Neural progenitor cell (in vitro differentiated cells): ENCODE measurements at regions not wholly inside any gene's neighbourhood (a gene's known extent, or its start where the extent isn't known, plus 50 kb on each side); places are given as distances from the start of the nearest gene placed in this dataset.

Experiments
- DNase-seq: peaks from one replicate; pipeline ENCODE4 v3.0.0-alpha.2; 2016; ENCODE audit warnings: low spot score
- H2AFZ ChIP-seq: fragments of 200-600 bp; sonication (generic); replicated peaks from 2 replicates; pipeline ENCODE4 v1.6.1; 2016; ENCODE audit warnings: antibody characterized with exemption
- H3F3A ChIP-seq: fragments of 200-600 bp; sonication (generic); 2 replicates; pipeline ENCODE4 v1.6.1; 2016; ENCODE audit warnings: antibody characterized with exemption, low read depth
- H3K27ac ChIP-seq: fragments of 200-600 bp; sonication (generic); 2 replicates; pipeline ENCODE4 v1.5.1; 2016; ENCODE audit warnings: mild to moderate bottlenecking
- H3K27me3 ChIP-seq: fragments of 200-600 bp; sonication (generic); 2 replicates; pipeline ENCODE4 v1.6.1; 2016; ENCODE audit warnings: mild to moderate bottlenecking, moderate library complexity
- H3K36me3 ChIP-seq: fragments of 200-600 bp; sonication (generic); 2 replicates; pipeline ENCODE4 v1.5.1; 2016
- H3K4me1 ChIP-seq: fragments of 200-600 bp; sonication (generic); 2 replicates; pipeline ENCODE4 v1.6.1; 2016; ENCODE audit warnings: mixed run types
- H3K4me2 ChIP-seq: fragments of 200-600 bp; sonication (generic); 2 replicates; pipeline ENCODE4 v1.6.1; 2016
- H3K4me3 ChIP-seq: fragments of 200-600 bp; sonication (generic); 2 replicates; pipeline ENCODE4 v1.5.1; 2016
- H3K79me2 ChIP-seq: fragments of 200-600 bp; sonication (generic); 2 replicates; pipeline ENCODE4 v1.6.1; 2016; ENCODE audit warnings: low read depth
- H3K9ac ChIP-seq: fragments of 200-600 bp; sonication (generic); 2 replicates; pipeline ENCODE4 v1.6.1; 2016
- H3K9me3 ChIP-seq: fragments of 200-600 bp; sonication (generic); 2 replicates; pipeline ENCODE4 v1.5.1; 2016; ENCODE audit warnings: low read depth
- H4K20me1 ChIP-seq: fragments of 200-600 bp; sonication (generic); 2 replicates; pipeline ENCODE4 v1.6.1; 2016; ENCODE audit warnings: low read depth
- H3K27ac Mint-ChIP-seq: 3 replicates; pipeline ENCODE4 v1.8.0; 2021; ENCODE audit warnings: mixed read lengths
- H3K27me3 Mint-ChIP-seq: 2 replicates; pipeline ENCODE4 v1.8.0; 2022; ENCODE audit warnings: low read depth, mild to moderate bottlenecking, inconsistent platforms, moderate library complexity, mixed read lengths; ENCODE audit not compliant: insufficient read depth
- H3K36me3 Mint-ChIP-seq: 3 replicates; pipeline ENCODE4 v1.8.0; 2021; ENCODE audit warnings: mixed read lengths
- H3K4me1 Mint-ChIP-seq: 3 replicates; pipeline ENCODE4 v1.8.0; 2021; ENCODE audit warnings: mixed read lengths
- H3K4me3 Mint-ChIP-seq: 3 replicates; pipeline ENCODE4 v1.8.0; 2021; ENCODE audit warnings: mild to moderate bottlenecking, moderate library complexity, mixed read lengths
- H3K9me3 Mint-ChIP-seq: 3 replicates; pipeline ENCODE4 v1.8.0; 2020; ENCODE audit warnings: mixed read lengths
- EZH2 ChIP-seq: fragments of 200-600 bp; sonication (generic); IDR thresholded peaks from 2 replicates; pipeline ENCODE4 v1.6.1; 2017; ENCODE audit warnings: antibody characterized with exemption, mild to moderate bottlenecking, moderate library complexity
- EZH2phosphoT487 ChIP-seq: fragments of 200-600 bp; sonication (generic); IDR thresholded peaks from 2 replicates; pipeline ENCODE4 v1.6.1; 2017; ENCODE audit warnings: antibody characterized with exemption
- TF ChIP-seq, protein P1 (sequence below): fragments of 200-600 bp; sonication (generic); IDR thresholded peaks from 2 replicates; pipeline ENCODE4 v1.5.1; 2017; ENCODE audit warnings: antibody characterized with exemption, mild to moderate bottlenecking

DNA sequence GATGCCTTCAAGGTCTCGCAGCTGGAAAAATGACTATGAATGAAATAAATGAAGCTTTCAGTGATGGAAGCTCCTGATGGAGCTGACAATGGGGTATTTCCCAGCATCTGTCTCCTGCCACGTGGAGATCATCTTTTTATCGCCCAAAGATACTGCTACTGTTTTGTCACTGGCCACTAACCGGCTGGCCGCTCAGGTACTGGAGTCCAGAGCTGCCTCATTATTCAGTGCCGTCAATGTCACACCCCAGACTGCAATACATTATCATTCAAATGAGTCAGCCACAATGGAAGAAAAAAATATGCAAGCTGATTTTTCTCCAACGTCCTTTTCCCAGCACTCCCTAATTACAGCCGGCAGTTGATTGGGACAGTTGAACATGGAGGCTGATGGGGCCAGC, 280.4 kb downstream of the ZSWIM6 start:
- no peaks in the 10 kb centered on the region for H3K36me3 ChIP-seq
- no peak overlapping the region for H3K27ac ChIP-seq
- no peaks in the 10 kb centered on the region for H3F3A ChIP-seq
- H3K36me3 Mint-ChIP-seq = no peaks in the 10 kb centered on the region
- no peaks in the 10 kb centered on the region for H3K79me2 ChIP-seq
- H3K4me3 ChIP-seq = no peak overlapping the region
- no peak overlapping the region for H3K27ac Mint-ChIP-seq
- peaks cover 6% of the 10 kb centered on the region for H3K4me1 ChIP-seq
- no peak for DNase-seq
- peaks cover 5% of the 10 kb centered on the region for H3K27me3 Mint-ChIP-seq
- peaks cover 21% of the 10 kb centered on the region for H3K4me1 Mint-ChIP-seq
- no peak overlapping the region for H3K4me3 Mint-ChIP-seq
- H3K27me3 ChIP-seq = no peaks in the 10 kb centered on the region
- H3K9ac ChIP-seq = no peak overlapping the region
- no peaks in the 10 kb centered on the region for H3K9me3 ChIP-seq
- no peak overlapping the region for H3K4me2 ChIP-seq
- H3K9me3 Mint-ChIP-seq = no peaks in the 10 kb centered on the region
- TF ChIP-seq, protein P1, sequence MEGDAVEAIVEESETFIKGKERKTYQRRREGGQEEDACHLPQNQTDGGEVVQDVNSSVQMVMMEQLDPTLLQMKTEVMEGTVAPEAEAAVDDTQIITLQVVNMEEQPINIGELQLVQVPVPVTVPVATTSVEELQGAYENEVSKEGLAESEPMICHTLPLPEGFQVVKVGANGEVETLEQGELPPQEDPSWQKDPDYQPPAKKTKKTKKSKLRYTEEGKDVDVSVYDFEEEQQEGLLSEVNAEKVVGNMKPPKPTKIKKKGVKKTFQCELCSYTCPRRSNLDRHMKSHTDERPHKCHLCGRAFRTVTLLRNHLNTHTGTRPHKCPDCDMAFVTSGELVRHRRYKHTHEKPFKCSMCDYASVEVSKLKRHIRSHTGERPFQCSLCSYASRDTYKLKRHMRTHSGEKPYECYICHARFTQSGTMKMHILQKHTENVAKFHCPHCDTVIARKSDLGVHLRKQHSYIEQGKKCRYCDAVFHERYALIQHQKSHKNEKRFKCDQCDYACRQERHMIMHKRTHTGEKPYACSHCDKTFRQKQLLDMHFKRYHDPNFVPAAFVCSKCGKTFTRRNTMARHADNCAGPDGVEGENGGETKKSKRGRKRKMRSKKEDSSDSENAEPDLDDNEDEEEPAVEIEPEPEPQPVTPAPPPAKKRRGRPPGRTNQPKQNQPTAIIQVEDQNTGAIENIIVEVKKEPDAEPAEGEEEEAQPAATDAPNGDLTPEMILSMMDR = no peak
- no peak for TF ChIP-seq EZH2phosphoT487
- TF ChIP-seq EZH2 = no peak
- no peaks in the 10 kb centered on the region for H4K20me1 ChIP-seq
- no peak overlapping the region for H2AFZ ChIP-seq

DNA sequence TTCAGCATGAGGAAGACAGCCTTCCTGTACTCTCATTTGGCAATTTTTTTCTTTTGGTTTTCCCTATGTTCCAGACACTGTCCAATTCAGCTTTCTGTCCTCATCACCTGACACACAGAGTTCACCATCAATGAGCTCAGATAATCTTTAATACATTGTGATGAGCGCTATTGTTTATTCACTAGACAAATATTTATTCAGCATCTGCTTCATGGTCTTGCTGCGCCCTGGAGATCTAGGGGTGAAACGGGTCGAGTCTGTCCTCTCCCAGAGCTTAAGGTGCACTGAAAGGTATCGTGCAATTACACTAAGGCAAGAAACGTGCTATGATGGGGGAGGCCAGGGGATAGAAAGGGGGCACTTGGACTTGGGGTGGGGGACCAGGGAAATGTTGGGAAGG, 281.6 kb downstream of the ZSWIM6 start:
- Mint-ChIP-seq H3K4me1 (peaks cover 21% of the 10 kb centered on the region), H3K27me3 (peaks cover 7% of the 10 kb centered on the region), H3K27ac (no peak overlapping the region), H3K4me3 (no peak overlapping the region), H3K9me3 (no peaks in the 10 kb centered on the region), H3K36me3 (no peaks in the 10 kb centered on the region)
- DNase-seq = no peak
- Histone ChIP-seq H3F3A (no peaks in the 10 kb centered on the region), H3K79me2 (no peaks in the 10 kb centered on the region), H2AFZ (no peak overlapping the region), H3K27ac (no peak overlapping the region), H3K9me3 (no peaks in the 10 kb centered on the region), H3K9ac (no peak overlapping the region), H3K27me3 (no peaks in the 10 kb centered on the region), H4K20me1 (no peaks in the 10 kb centered on the region), H3K4me3 (no peak overlapping the region), H3K4me2 (no peak overlapping the region), H3K4me1 (peaks cover 6% of the 10 kb centered on the region), H3K36me3 (no peaks in the 10 kb centered on the region)
- TF ChIP-seq EZH2phosphoT487 (no peak), EZH2 (no peak)
- TF ChIP-seq, protein P1 = no peak

DNA sequence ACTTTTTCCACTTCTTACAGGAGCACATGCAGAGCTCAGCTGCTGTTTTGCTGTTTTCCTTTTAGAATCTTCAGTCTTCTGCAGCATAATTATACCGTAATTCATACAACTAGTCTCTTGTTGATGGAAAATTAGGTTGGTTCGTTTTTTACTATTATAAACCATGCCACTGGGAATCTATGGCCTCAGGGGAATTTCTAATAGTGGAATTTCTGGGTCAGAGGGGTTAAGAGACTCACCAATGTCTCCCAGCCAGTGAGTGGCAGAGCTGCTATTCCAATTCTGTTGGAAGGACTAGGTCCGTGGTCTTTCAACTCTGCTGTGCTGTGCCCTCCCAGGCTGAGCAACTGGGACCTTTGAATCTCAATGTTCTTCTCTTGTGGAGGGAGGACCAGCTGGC, 282.5 kb downstream of the ZSWIM6 start:
- no peak for DNase-seq

More for the DNA sequence above, 282.5 kb downstream of the ZSWIM6 start:
- no peaks in the 10 kb centered on the region for H3K9me3 Mint-ChIP-seq
- no peak overlapping the region for H3K4me2 ChIP-seq
- peaks cover 23% of the 10 kb centered on the region for H3K4me1 Mint-ChIP-seq
- H3K27ac Mint-ChIP-seq = no peak overlapping the region
- no peaks in the 10 kb centered on the region for H3F3A ChIP-seq
- no peaks in the 10 kb centered on the region for H4K20me1 ChIP-seq
- peaks cover 7% of the 10 kb centered on the region for H3K27me3 Mint-ChIP-seq
- no peak overlapping the region for H3K27ac ChIP-seq
- H3K79me2 ChIP-seq = no peaks in the 10 kb centered on the region
- no peaks in the 10 kb centered on the region for H3K36me3 ChIP-seq
- no peaks in the 10 kb centered on the region for H3K9me3 ChIP-seq
- TF ChIP-seq, protein P1 = no peak
- TF ChIP-seq EZH2phosphoT487 (no peak), EZH2 (no peak)
- H3K9ac ChIP-seq = no peak overlapping the region
- no peak overlapping the region for H2AFZ ChIP-seq
- H3K36me3 Mint-ChIP-seq = no peaks in the 10 kb centered on the region
- no peak overlapping the region for H3K4me3 ChIP-seq
- no peak overlapping the region for H3K4me3 Mint-ChIP-seq
- H3K4me1 ChIP-seq = peaks cover 6% of the 10 kb centered on the region
- H3K27me3 ChIP-seq = no peaks in the 10 kb centered on the region
